ENCODE measurements at regions not wholly inside any gene's neighbourhood (a gene's known extent, or its start where the extent isn't known, plus 50 kb on each side); places are given as distances from the start of the nearest gene placed in this dataset.
"Not testable (repeated sequence)": the region's sequence is repeated elsewhere in the genome, so short reads cannot be mapped to it uniquely, and the experiment has no call there.

DNA sequence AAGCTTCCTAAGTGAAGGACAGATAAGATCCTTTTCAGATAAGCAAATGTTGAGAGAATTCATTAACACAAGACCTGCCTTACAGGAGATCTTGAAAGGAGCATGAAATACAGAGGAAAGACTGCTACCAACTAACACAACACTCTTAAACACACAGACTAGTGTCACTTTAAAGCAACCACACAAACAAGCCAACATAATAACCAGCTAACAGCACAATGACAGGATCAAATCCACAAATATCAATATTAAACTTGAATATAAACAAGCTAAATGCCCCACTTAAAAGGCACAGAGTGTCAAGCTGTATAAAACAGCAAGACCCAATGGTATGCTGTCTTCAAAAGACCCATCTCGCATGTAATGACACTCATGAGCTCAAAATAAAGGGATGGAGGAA, 70.8 kb upstream of the HMGXB4 start:
- DNase-seq = no peak

DNA sequence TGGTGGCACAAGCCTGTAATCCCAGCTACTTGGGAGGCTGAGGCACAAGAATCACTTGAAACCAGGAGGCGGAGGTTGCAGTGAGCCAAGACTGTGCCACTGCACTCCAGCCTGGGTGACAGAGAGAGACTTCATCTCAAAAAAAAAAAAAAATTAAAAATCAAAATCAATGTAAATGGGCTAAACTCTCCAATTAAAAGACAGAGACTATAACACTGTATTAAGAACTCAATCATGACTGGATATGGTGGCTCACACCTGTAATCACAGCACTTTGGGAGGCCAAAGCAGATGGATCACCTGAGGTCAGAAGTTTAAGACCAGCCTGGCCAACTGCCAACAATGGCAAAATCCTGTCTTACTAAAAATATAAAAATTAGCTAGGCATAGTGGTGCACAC, 68.4 kb upstream of the HMGXB4 start:
- DNase-seq = not testable (repeated sequence)

- DNase-seq = no peak
These were observed 67.7 kb upstream of the HMGXB4 start for GRCh38 chr22:35189559-35189958.

DNA sequence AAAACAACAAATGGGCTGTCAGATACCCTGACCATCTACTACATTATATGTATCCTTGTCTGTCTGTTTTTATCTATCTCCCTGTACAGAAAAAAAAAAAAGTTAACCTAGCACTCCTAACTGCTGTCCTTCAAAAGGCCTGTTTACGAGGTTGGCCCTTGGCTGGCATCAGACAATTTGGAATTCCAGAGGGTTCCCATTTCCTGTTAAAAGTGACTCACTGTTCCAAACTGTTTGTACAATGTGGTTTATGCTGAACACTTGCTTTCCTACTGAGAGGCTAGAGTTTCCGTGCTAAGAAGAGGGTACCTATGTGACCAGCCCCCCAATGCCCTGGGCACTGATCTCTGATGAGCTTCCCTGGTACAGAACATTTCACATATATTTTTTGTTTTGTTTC, 65.9 kb upstream of the HMGXB4 start:
- no peak for DNase-seq

- no peak for DNase-seq
These were observed 65.0 kb upstream of the HMGXB4 start for GRCh38 chr22:35192129-35192918.

DNA sequence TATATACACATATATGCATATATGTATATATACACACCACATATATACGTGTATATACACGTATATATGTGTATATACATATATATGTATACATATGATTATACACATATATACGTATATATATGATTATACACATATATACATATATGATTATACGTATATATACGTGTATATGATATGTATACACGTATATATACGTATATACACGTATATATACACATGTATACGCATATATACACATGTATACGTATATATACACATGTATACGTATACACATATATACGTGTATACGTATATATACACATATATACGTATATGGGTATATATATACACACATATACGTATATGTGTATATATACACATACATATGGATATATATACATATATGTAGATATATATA, 62.1 kb upstream of the HMGXB4 start:
- no peak for DNase-seq

DNA sequence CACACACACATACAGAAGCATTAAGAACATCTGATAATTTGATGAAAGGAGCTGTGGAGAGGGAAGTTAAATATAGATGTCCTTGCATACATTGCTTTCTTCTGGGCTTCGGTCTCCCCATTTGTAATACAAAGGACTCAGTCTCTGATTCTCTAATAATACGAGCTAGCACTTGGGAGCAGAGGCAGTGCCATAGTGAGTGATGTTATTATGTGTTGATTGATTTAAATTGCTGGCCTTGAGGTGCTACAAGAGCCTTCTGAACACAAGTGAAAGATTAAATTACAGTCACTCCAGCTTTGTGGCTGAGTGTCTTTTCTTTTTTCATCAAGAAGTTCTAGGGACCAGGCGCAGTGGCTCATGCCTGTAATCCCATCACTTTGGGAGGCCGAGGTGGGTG, 61.5 kb upstream of the HMGXB4 start:
- no peak for DNase-seq

GRCh38 chr22:35197071-35197470, 60.2 kb upstream of the HMGXB4 start:
- DNase-seq = no peak

DNA sequence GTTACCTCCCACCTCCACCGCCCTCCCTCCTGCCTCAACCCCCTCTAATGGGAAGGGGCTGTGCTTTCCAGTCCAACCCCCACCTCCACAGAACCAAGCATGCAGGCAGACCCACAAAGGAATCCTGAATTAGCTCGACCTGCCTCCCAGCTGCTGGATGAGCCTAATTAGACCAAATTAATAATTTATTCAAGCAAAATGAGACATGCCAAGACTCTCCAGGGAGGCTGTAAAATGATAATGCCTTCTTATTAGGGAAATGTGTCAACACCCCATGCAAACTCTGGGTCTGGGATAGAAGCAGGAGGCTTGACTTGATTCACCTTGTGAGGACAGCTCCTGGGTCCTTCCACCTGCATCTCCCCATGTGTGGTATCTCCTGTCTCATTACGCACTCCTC, 59.4 kb upstream of the HMGXB4 start:
- DNase-seq = no peak

- DNase-seq = no peak
These were observed 58.6 kb upstream of the HMGXB4 start for GRCh38 chr22:35198738-35199137.

- no peak for DNase-seq
These were observed 54.9 kb upstream of the HMGXB4 start for GRCh38 chr22:35202376-35202775.

DNA sequence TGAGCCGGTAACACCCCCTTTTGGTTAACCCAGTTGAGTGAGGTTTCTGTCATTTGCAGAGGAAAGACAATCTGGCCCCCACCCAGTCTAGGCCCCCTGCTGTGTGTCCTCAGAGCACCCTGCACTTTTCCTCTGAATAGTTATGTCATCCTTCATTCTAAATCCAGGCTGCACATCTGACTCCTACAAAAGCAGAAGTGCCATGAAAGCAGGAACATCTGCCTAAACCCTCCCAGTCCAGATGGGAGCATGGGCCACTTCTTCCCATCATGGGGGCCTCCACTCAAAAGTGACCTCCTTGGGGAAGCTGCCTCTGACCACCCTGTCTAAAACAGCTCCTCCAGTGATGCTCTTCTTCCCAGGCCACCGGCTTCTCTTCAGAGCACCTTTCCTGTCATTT, 53.7 kb upstream of the HMGXB4 start:
- DNase-seq = no peak

GRCh38 chr22:35204807-35205775, 52.2 kb upstream of the HMGXB4 start:
- no peak for DNase-seq

GRCh38 chr22:35205961-35206360, 51.3 kb upstream of the HMGXB4 start:
- no peak for DNase-seq

- no peak for DNase-seq
These were observed 50.4 kb upstream of the HMGXB4 start for GRCh38 chr22:35206889-35207288.
